Peyer's patch (tissue), 4 donors: ENCODE measurements at regions not wholly inside any gene's neighbourhood (a gene's known extent, or its start where the extent isn't known, plus 50 kb on each side); places are given as distances from the start of the nearest gene placed in this dataset.

Experiments
- DNase-seq, 3 donors: peaks; one replicate each; pipeline ENCODE4 v3.0.0-alpha.2; 2017 to 2019
- H3K27ac ChIP-seq, 4 donors: fragments of 200-600 bp; sonication (generic); one replicate each; pipeline ENCODE4 v1.5.1; 2016 to 2019
- H3K27me3 ChIP-seq, 2 donors: fragments of 200-600 bp; sonication (generic); one replicate each; pipeline ENCODE4 v1.5.1; 2019
- H3K36me3 ChIP-seq, 3 donors: fragments of 200-600 bp; sonication (generic); one replicate each; pipeline ENCODE4 v1.5.1; 2016 to 2019
- H3K4me1 ChIP-seq, 4 donors: fragments of 200-600 bp; sonication (generic); one replicate each; pipeline ENCODE4 v1.5.1; 2016 to 2019
- H3K4me3 ChIP-seq, 4 donors: fragments of 200-600 bp; sonication (generic); 1 replicate in 3 of 4; 2 replicates in 1 of 4; pipeline ENCODE4 v1.5.1; 2016 to 2019; ENCODE audit warnings: mild to moderate bottlenecking in 1 of 4
- H3K9me3 ChIP-seq, 4 donors: fragments of 200-600 bp; sonication (generic); one replicate each; pipeline ENCODE4 v1.5.1; 2016 to 2019; ENCODE audit warnings: mild to moderate bottlenecking in 1 of 4
- POLR2A ChIP-seq, 2 donors: fragments of 450-650 bp; IDR thresholded peaks; one replicate each; pipeline ENCODE4 v1.5.1; 2017; ENCODE audit warnings: antibody characterized with exemption in 2 of 2, mild to moderate bottlenecking in 2 of 2, moderate library complexity in 2 of 2
- TF ChIP-seq, protein P1 (sequence below), 6 experiments: fragments of 450-650 bp in 4 of 6; fragments of 200-600 bp in 2 of 6; sonication (generic) in 1 of 6; IDR thresholded peaks; one replicate each; pipeline ENCODE4 v1.5.1; 2017 to 2019; ENCODE audit warnings: antibody characterized with exemption in 6 of 6, mild to moderate bottlenecking in 3 of 6, moderate library complexity in 1 of 6

DNA sequence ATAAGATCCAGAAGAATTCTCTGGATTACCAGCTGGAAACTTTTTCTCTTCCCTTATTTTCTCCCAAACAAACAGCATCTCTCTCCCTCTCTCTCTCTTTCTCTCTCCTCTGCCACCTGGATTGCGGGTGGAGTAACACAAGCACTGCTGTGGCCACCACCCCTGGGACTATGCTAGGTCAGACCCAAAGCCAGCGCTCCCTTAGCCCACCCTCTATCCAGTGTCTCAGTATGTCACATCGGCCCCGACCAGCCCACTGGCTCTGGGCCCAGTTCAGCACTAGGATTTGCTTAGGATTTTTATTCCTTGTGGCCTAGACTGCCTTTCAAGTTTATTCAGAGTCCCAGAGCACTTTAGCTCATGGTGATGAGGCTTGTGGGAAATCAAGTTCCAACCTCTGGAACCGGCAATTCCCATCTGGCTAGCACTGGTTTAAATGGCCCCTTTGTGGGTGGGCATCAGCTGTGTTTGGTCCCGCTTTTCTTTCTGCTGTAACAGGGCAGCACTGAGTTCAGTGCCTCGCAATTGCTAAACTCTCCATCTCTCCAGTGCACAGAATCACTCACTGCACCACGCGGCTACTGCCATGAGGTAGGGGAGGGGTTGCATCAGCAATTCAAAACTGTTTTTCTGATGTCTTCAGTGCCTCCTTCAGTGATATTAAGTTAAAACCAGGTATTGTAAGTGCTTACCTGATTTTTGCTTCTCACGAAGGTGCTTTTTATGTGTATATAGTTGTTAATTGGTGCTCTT lies 1623.1 kb downstream of the SLITRK5 start:
- no peaks in the 10 kb centered on the region for H3K9me3 ChIP-seq
- DNase-seq: no peak
- no peak for TF ChIP-seq POLR2A (IDR thresholded peaks at IDR 0.05)
- TF ChIP-seq, protein P1, sequence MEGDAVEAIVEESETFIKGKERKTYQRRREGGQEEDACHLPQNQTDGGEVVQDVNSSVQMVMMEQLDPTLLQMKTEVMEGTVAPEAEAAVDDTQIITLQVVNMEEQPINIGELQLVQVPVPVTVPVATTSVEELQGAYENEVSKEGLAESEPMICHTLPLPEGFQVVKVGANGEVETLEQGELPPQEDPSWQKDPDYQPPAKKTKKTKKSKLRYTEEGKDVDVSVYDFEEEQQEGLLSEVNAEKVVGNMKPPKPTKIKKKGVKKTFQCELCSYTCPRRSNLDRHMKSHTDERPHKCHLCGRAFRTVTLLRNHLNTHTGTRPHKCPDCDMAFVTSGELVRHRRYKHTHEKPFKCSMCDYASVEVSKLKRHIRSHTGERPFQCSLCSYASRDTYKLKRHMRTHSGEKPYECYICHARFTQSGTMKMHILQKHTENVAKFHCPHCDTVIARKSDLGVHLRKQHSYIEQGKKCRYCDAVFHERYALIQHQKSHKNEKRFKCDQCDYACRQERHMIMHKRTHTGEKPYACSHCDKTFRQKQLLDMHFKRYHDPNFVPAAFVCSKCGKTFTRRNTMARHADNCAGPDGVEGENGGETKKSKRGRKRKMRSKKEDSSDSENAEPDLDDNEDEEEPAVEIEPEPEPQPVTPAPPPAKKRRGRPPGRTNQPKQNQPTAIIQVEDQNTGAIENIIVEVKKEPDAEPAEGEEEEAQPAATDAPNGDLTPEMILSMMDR (IDR thresholded peaks at IDR 0.05): no peak

DNA sequence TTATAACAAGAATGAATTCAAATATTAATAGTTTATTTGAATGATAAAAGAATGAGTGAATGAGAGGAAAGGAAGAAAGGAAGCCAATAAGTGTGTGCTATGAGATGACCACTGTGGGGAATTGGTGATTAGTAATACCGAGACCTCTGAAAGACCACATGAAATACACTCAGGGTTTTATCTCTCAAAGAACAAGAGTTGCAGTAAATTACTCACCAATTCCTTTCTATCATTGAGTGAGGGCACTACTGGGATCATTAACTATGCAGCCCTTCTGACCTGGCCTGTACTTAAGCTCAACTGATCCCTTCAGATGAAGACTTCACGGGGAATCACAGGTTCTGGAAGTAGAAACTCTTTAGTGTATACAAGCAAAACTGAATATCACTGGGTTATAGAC lies 1636.1 kb downstream of the SLITRK5 start:
- Histone ChIP-seq H3K4me3 (no peak overlapping the region), H3K27me3 (no peaks in the 10 kb centered on the region), H3K27ac (no peak overlapping the region), H3K4me1 (no peaks in the 10 kb centered on the region), H3K36me3 (no peaks in the 10 kb centered on the region), H3K9me3 (no peaks in the 10 kb centered on the region)
- no peak for DNase-seq
- TF ChIP-seq, protein P1 (IDR thresholded peaks at IDR 0.05): no peak
- no peak for TF ChIP-seq POLR2A (IDR thresholded peaks at IDR 0.05)

More for the DNA sequence above, 1623.1 kb downstream of the SLITRK5 start:
- Histone ChIP-seq H3K4me1 (no peaks in the 10 kb centered on the region), H3K36me3 (no peaks in the 10 kb centered on the region), H3K27ac (no peak overlapping the region), H3K27me3 (no peaks in the 10 kb centered on the region), H3K4me3 (no peak overlapping the region)

GRCh38 chr13:89310943-89311672 lies 1639.9 kb downstream of the SLITRK5 start:
- Histone ChIP-seq H3K27ac (no peak overlapping the region), H3K27me3 (no peaks in the 10 kb centered on the region), H3K4me1 (no peaks in the 10 kb centered on the region), H3K36me3 (no peaks in the 10 kb centered on the region), H3K9me3 (no peaks in the 10 kb centered on the region), H3K4me3 (no peak overlapping the region)
- DNase-seq: no peak
- no peak for TF ChIP-seq POLR2A (IDR thresholded peaks at IDR 0.05)
- TF ChIP-seq, protein P1 (IDR thresholded peaks at IDR 0.05): no peak

DNA sequence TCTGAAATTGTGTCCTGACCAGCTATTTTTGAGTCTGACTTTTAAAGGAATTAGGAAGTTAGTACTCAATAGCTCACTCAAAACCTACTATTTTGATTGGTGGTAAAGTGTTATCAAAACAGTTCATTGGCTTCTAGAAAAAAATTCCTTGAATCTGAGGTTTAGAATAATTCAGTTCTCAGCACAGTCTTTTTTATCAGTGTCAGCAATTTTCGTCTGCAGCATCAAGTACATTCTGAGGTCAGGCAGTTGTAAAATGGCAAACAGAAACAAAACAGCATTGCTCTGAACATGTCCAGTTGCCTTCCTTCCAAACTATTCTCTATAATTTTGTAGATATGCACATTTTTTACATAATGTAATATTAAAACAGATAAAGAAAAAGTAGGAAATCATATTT lies 1644.1 kb downstream of the SLITRK5 start:
- no peaks in the 10 kb centered on the region for H3K9me3 ChIP-seq
- DNase-seq: no peak
- TF ChIP-seq, protein P1 (IDR thresholded peaks at IDR 0.05): no peak
- no peaks in the 10 kb centered on the region for H3K36me3 ChIP-seq
- H3K4me3 ChIP-seq: no peak overlapping the region
- no peak overlapping the region for H3K27ac ChIP-seq
- H3K4me1 ChIP-seq: no peaks in the 10 kb centered on the region
- H3K27me3 ChIP-seq: no peaks in the 10 kb centered on the region

DNA sequence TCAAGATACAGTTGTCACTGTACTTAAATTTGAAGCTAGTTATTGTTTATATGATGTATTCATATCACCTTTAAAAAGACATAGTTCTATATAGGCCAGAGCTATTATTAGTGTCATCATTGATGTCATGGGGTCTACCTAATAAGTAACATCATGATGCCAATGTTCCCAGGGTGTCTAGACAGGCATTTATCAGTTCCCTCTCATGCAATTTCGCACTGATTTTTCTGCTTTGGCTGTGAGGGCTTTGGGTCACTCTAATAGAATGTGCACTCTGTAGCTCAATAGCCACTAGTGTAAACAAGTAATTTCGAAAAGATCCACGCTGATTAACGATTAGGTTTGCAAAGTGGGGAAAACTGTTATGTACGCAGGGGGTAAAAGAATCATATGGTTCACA lies 1651.3 kb downstream of the SLITRK5 start:
- H3K4me3 ChIP-seq: no peak overlapping the region
- H3K27ac ChIP-seq: no peak overlapping the region
- H3K4me1 ChIP-seq: no peaks in the 10 kb centered on the region
- no peaks in the 10 kb centered on the region for H3K36me3 ChIP-seq
- H3K27me3 ChIP-seq: no peaks in the 10 kb centered on the region
- TF ChIP-seq, protein P1 (IDR thresholded peaks at IDR 0.05): no peak
- no peak for TF ChIP-seq POLR2A (IDR thresholded peaks at IDR 0.05)
- no peaks in the 10 kb centered on the region for H3K9me3 ChIP-seq
- no peak for DNase-seq
